HG02642 (cell line): ENCODE measurements at regions not wholly inside any gene's neighbourhood (a gene's known extent, or its start where the extent isn't known, plus 50 kb on each side); places are given as distances from the start of the nearest gene placed in this dataset.

Experiments
- ATAC-seq: cut with Tn5 transposase; IDR thresholded peaks from one replicate; pipeline ENCODE4 v1.9.1; 2021; ENCODE audit warnings: mild to moderate bottlenecking; ENCODE audit not compliant: unreplicated experiment, poor library complexity

DNA sequence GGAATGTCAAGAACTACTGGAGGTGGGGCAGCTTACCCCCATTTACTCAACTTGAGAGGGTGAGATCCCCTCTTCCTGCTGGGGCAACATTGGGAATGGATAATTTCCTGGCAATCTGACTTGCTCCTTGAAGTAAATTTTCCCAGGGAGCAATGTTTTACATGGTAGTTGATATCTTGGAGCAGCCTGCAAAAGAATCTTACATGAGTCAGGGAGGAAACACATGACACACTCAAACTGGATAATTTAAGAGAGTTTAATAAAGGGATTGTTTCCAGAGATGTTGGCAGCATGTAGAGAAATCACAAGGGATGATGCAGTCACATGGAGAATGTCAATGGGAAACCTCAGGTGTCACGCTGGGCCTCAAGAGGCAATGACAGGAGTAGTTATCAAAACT, 212.5 kb downstream of the GAS1 start:
- ATAC-seq: no peak

DNA sequence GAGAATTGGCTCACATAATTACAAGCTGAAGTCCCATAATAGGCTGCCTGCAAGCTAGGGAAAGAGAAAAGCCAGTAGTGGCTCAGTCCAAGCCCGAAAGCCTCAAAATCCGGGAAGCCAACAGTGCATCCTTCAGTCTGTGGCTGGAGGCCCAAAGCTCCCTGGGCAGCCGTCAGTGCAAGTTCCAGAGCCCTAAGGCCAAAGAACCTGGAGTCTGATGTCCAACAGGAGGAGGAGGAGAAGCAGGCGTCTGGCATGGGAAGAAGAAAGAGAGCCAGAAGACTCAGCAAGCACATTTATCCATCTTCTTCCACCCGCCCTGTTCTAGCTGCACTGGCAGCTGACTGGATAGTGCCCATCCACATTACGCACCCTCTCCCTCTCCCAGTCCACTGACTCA, 213.4 kb downstream of the GAS1 start:
- ATAC-seq: no peak

DNA sequence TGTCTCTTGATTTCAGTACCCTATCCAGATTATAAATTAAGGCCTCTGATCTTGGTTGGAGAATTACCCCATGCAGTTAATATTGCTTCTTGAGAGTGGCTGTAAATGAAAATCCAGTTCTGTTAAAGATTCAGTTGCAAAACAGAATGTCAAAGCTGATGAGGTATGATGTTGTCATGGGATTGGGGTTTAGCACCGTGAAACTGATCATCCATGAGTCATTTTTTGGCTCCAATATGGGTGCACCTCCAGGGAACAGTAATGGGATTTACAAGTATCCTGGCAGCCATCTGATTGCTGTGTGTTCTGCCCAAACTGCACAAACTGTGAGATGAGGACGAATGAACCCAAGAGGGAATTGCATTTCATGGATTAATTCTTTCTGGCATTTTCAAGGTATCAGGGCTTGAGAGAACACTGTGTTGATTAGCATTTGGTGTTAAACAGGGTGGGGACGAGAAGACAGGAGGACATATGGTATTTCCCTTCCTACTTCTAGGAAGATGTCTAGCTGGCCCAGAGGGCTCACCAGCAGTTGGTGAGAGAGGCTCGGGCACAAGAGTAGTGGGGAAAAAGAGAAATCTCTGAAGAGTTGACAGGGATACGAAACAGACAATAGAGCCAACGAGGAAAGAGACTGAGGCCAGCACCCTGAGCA, 214.7 kb downstream of the GAS1 start:
- ATAC-seq: no peak

DNA sequence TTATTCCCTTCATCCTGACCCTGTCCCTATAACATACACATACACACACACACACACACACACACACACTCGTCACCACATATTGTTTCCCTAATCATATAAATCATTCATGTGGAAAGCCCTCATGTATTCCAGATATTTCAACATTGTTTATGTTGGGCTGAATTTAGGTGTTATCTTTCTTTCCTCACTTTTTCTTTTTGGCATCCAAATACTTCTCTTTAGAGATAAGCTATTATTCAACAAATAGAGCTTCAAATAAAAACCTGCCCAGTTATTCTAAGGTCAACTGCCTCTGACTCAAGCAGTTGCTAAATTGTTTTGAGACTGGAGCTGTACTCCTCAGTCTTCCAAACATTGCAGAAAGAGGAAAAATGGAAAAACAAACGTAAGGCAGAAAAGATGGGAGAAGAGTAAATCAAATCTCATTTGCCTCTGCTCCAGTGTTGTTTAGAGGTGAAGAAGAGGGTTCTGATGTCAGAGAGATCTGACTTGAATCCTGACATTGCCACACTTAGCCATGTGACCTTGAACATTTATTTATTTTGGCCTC, 215.7 kb downstream of the GAS1 start:
- no peak for ATAC-seq

DNA sequence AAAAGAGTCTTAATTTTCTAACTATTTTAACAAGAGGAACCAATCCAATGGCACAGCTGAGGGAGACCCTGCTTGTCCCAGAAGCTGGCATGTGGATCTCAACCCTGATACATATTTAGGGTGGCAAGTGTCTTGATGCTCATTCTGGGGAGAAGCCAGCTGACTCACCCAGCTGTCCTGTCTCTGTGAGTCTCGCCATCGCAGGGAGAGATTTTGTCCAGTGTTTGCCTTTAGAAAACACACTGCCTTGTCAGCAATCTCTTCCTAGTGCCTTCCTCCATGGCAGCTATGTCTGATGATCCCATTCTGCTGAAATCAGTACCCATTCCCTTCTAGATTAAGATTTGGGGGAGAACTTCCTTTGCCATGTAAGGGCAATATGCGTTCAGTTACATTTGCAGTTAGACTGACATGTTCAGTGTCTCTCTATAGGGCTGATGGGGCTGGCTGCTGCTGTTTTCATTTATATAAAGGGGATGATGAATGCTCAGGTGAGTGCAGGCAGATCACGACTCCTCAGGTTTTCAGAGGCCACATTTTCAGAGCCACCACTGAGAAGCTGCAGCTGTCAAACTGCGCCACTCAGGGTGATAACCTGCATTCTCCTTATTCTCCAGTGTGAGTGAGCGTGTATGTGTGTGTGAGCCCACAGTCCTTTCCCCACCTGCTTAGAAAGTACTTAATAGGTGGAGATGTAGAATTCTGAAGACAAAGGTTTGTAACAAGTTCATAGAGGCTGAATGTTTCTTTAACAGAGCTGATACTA, 217.0 kb downstream of the GAS1 start:
- no peak for ATAC-seq

DNA sequence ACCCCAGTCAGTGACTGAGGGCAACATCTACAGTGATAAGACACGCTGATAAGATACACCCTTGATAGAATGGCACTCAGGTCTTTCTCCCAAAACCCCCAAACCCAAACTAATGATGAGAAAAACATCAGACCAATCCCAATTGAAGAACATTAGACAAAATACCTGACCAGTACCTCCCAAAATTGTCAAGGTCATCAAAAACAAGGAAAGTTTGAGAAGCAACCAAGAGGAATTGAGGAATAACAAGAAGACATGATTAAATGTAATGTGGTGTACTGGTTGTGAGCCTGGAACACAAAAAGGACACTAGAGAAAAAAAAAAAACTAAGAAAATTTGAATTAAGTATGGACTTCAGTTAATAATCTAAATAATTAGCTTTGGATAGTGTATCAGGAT, 222.8 kb downstream of the GAS1 start:
- ATAC-seq: no peak

DNA sequence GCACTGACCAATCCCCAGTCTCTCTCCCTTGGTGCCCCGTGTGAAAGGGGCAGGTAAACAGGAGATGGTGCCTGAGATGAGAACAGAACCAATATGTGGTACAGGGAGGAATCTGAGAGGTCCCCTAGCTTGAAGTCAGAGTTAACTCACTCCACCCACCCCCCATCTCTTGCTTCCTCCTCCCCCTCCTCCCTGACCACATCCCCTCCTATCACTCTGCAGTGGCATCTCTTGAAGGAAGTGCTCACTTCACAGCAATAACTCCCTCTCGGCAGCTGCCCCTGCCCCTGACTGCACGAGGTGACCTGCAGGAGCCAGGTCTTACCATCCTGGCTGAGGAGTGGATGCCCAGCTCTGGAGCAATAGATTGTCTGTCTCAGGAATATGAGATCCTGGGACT, 224.0 kb downstream of the GAS1 start:
- ATAC-seq: no peak

DNA sequence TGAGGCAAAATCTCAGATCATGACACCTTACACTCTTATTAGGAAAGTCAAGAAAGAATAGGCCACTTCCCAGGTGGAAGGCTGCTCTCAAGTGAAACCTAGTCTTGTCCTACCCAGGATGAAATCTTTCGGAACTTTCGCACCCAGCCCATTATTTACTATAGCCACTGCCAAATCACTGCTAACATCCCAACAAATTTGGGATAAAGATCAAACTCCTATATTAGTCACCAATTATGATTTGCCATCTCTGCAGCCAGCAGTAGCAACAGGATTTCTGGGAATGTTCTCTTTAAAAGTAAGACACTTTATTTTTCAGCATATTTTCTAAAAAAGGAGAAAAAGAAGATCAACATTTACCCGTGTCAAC, 224.6 kb downstream of the GAS1 start:
- no peak for ATAC-seq

DNA sequence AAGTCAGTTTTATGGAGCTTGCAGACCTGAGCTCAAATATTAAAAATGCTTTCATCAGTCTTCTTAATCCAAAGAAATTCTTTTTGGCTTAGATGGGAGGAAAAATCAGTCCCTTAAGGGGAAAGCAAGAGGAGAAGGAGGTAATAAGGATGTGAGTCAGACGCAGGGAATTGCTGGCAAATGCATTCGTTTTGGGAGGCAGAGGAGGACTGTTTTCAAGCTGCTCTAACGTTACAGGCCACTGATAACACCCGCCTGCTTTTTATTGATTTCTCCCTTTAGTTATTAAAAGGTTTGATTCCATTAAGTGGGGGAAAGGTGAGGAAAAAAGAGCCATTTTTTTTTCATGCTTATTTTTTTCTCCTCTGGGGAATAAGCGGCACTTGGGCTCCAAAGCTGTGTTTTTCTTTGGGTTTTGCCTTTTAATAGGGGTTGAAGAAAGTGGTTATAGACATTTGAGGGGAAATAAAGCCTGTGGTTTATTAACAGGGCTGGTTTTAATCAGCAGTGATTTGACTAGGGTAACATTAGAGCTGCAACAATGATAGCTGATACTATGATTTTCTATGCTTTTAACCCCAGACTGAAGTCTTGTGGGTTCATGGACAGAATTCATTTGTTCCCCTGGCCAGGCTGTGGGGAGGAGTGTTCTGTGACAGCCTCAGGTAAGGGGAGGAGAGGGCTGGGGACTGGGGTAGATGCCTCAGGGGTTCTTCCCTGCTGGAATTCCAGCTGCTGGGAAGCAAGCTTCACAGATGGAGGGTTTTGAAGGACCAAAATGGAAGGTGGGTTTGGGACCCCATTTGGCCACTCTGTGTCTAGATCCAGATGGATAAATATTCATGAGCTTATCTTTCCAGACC, 225.2 kb downstream of the GAS1 start:
- no peak for ATAC-seq

DNA sequence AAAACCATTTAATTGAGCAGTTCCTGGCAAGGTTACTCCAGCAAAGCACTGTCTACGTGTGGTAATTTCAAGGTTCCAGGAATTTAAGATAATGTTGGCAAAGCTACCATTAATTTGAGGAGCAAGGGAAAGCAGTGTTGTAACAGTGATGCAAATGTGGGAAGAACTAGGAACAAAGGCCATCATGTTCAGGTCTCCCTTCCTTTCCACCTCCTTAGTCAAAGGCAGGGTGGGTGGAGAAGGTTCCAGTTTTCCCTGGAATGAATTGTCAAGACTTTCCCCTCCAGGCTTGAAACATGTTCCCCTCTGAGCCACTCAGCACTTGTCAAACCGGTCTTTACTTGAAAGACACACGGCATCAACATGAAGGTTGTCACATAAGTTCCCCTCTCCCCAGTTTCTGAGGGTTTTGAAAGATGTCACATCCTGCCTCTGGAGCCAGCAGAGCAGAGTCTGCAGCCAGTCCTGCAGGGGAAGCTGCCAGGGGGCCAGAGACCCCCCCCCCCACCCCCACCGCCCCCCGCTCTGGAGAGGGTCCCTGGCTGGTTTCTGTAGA, 226.0 kb downstream of the GAS1 start:
- ATAC-seq: no peak

DNA sequence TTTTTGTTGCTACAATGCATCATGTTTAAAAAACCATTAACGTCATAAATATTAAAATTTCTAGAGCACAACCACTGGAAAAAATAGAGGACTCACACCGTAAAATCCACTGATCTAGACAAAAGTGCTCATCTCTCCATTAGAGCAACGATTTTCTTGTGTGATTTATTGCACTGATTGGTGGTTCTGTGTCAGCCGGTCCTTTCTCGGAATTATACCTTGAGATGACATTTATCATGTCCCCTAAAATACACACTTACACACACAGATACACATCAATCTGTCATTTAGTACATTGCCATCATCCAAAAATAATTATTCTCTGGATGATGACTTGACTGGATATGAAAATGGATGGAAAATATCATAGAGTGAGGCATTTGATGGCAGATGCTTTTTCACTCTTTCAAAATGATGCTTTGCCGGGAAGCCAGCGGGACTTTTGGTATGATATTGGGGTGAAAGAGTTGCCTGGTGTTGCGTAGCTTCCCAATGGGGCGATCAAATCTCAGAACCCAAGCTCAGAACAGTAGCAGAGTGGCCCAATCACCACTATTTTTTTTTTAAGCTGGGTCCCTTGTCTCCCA, 226.6 kb downstream of the GAS1 start:
- no peak for ATAC-seq

DNA sequence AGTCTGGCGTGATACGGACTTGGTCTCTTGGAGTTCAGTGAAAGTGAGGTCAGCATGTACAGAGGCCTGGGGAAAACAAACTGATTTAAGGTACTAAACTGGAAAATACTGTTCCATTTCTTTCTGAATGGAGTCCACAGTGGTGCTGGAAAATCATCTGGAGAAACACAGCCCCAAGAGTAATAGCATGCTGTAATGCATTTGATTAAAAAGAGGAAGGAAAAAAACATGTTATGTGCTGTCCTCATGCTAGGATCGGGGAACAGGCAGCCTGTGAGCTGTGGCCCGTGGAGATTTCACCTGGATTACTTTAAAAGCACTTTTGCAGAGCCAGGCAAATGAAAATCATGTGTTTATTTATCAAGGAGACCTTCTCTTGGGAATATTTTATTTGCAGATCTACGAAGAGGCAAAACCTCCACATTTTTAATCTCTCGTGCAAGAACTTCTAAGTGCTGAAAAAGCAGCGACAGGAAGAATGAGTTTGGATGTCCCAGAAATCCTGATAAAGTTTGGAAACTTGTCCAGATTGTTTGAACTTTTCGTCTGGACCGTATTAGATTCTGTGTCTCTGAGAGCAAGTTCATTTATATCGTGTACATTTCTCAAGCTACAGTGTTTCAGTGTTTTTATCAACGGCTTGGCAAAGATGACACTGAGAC, 228.8 kb downstream of the GAS1 start:
- no peak for ATAC-seq

DNA sequence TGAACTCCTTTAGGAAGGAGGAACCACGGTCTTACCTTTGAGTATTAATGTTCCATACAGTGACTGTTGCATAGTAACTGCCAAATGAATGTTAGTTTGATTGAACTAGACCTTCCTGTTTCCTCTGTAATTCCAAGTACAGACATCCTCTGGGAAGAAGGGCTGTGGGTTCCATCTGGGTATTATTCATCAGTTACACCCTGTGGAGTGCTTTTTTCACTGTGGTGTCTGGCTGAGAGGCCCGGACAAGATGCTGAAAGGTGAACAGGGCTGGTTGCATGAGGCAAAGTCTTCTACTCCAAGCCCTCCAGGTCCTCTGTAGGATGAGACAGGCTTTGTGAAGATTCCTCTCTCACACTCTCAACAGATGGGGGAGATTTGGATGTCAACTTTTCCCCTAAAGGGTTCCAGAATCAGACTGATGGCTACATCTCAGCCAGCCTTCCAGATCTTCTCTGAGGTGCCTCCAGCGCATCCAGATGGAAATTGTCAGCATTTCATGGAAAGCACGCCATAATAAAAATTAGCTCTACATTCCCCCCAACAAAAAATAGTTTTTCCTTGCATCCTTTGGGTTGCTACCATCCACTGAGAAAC, 230.9 kb downstream of the GAS1 start:
- no peak for ATAC-seq

DNA sequence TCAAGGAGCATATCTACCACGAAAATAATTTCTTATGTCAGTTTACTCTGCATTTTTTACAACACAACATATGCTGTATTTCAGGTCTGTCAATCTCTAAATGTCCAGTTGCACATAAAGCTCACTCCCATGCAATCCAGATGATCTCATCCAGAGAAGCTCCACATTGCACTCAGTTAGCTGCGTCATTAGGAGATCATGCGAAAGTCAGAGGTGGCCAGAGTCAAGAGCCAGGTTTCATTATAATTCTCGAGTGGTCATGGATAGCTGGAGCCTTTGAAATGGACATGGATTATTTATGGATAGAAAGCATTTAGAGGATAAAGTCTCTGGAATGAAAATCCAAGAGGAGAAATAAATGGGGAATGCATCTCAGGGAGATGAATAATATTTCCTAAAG, 232.3 kb downstream of the GAS1 start:
- no peak for ATAC-seq

DNA sequence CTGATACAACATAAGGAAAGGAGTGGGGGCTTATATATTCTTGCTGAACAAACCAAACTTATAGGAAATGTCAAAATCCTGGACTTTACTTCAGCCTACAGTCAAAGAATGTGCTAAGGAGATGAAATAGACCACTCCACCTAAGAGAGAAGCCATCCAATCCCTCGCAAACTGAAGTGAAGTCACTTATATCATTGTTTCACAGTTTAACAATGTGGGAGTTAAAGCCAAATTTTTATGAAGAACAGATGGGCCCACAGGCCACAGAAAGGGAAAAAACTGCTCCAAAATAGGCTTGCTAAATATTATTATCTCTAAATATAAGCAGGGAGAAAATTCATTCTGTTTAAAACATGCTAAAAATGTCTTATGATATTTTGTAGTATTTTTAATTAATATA, 233.3 kb downstream of the GAS1 start:
- no peak for ATAC-seq

DNA sequence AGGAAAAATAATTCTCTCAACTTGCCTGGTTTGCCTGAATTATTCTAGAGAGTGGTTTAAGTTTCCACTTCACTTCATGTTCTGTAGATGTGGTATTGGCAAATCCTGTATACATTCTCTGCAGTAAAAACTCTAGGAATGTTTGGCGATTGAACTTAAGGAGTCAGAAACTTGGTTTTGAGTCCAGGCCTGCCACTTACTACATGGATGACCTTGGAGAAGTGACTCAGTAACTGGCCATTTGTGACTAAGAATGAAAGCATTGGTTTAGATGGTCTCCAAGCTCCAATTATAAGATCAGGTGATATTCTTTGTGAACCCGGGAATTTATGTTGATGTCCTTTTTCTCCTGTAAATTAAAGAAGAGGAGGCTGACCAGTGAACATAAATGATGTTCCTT, 233.8 kb downstream of the GAS1 start:
- ATAC-seq: no peak

DNA sequence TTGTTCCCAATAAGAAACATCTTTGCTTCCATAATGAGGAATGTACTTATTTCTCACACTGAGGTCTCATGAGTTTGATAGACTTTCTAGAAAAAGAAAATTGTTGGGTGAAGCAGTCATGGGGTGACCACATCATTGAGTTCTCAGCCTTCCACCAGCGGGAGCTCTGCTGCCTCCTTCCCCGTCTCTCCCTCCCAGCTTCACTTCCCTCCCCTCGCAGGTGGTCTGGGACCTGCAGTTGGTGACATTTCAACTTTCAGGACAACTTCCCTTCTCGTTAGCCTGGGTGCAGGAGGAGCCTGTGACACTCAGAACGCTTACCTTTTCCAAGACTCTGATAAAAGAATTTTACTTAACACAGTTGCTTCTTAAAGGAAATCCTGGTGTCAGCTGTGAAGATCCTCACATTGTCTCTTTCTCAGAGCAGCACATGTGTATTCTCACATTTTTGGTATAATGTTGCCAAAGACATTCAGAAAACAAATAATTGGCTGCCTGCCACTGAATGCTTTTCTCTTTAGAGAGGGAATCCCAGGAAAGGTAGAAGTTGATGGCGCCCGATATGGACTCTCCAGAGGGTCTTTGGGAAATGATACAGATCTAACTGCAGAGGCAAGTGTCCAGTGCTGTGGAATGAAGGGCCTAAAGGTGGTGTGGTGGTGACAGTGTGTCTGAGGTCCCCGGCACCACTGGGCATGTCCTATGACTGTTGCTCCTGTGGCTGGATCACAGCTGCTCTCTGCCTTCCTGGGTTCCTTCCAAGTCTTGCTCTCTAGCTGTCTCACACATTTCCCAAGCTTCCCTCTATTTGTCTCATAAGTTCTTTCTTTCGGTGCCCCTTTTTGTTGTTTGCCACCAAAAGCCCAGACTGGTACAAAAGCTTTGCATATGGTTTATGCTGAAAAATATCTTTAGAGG, 238.1 kb downstream of the GAS1 start:
- no peak for ATAC-seq

DNA sequence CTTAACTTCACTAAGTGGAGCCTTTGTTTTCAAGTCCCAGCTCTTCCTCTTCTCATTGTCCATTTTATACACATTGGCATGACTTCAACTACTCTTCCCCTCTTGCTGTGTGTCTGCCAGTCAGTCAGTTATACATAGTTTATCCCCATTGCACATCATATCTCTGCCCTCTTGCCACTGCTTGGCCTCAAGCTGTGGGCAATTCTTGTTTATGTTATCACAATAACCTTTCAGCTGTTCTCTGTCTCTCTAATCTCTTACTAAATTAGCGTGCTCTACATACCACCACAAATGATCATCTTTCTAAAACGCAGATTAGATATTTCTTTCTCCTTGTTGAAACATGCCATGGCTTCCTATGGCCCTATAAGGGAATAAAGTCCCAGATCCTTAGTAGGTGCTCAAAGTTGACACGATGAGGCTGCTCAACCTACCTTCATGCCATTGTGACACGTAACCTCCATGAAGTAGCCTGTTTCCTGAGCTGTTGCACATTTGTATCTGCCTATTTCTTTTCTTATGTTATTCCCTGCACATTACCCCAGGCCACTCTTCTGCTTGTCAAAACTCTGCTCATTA, 239.3 kb downstream of the GAS1 start:
- ATAC-seq: no peak
